ENCODE measurements at regions not wholly inside any gene's neighbourhood (a gene's known extent, or its start where the extent isn't known, plus 50 kb on each side); places are given as distances from the start of the nearest gene placed in this dataset.

- TF ChIP-seq POLR2AphosphoS5 (IDR thresholded peaks at IDR 0.05; ENCODE audit: low read depth, low read length) (no peak), GFI1 (CRISPR knock-in tag; IDR thresholded peaks at IDR 0.05; ENCODE audit: borderline replicate concordance) (no peak)
Measured at GRCh38 chrX:13485167-13485566, 84.2 kb upstream of the EGFL6 start.

Measured in HepG2 (cell line).